BJ (cell line): ENCODE measurements at regions not wholly inside any gene's neighbourhood (a gene's known extent, or its start where the extent isn't known, plus 50 kb on each side); places are given as distances from the start of the nearest gene placed in this dataset.

ENCODE experiments used
- CTCF ChIA-PET: fragments of 350-600 bp; formaldehyde crosslinking; extraction: SDS; loops from one replicate; lab custom pipeline; 2021; ENCODE audit warnings: antibody characterized with exemption, inconsistent platforms; lab: Yijun Ruan, JAX
- POLR2A ChIA-PET: fragments of 300-600 bp; sonication (Branson Sonifier 250); formaldehyde crosslinking; extraction: SDS; loops from one replicate; lab custom pipeline; 2021; ENCODE audit warnings: antibody characterized with exemption; lab: Charles Lee
- DNase-seq: peaks from one replicate; pipeline ENCODE4 v3.0.0-alpha.2; 2011; ENCODE audit warnings: low read depth
- H3K27me3 ChIP-seq: 2 replicates; pipeline ENCODE4 v1.6.0; 2011; ENCODE audit warnings: low read length; ENCODE audit not compliant: control insufficient read depth, insufficient read depth
- H3K36me3 ChIP-seq: 2 replicates; pipeline ENCODE4 v1.5.1; 2011; ENCODE audit warnings: low read length; ENCODE audit not compliant: control insufficient read depth, insufficient read depth
- H3K4me3 ChIP-seq: 2 replicates; pipeline ENCODE4 v1.5.1; 2011; ENCODE audit warnings: low read depth, mild to moderate bottlenecking, control low read depth, low read length
- TF ChIP-seq, protein P1 (sequence below): IDR thresholded peaks from 2 replicates; pipeline ENCODE4 v1.5.1; 2011; ENCODE audit warnings: low read depth, mild to moderate bottlenecking, control low read depth, inconsistent platforms, low read length, moderate library complexity; ENCODE audit not compliant: insufficient read depth

DNA sequence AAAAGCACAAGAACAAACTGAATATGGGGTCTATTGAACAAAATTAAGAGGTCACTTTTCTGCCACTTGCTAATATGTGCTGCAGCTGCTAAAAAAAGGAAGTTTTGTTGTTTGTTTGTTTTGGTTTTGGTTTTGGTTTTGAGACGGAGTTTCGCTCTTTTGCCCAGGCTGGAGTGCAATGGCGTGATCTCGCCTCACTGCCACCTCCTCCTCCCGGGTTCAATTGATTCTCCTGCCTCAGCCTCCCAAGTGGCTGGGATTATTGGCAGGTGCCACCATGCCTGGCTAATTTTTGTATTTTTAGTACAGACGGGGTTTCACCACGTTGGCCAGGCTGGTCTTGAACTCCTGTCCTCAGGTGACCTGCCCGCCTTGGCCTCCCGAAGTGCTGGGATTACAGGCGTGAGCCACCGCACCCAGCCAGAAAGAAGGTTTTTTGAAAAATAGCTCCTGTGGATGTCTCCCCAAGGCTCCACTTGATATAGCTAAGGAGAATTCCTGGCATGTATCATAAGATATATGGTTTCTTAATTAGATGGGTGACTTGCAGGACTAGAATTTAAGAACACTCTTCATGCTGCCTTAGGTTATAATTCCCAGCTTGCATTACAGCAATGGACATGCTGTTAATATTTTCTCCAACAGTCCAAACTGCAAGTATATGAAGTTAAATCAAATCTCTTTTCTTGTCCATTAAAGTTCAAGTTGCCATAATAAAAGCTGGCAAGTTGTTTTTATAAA is 237.6 kb upstream of the AMIGO2 start:
- no peaks in the 10 kb centered on the region for H3K36me3 ChIP-seq
- no peak for DNase-seq
- H3K27me3 ChIP-seq = no peaks in the 10 kb centered on the region
- ChIA-PET CTCF (interaction anchor here (1.0 to 2.2 kb wide), 2 partner anchors 10 to 14 kb away, joined by 3 to 4 read pairs; no protein-coding TSS in a partner anchor), POLR2A (interaction anchor here (0.5 kb wide), 1 partner anchor 1897 kb away, joined by 3 read pairs; no protein-coding TSS in a partner anchor)
- TF ChIP-seq, protein P1, sequence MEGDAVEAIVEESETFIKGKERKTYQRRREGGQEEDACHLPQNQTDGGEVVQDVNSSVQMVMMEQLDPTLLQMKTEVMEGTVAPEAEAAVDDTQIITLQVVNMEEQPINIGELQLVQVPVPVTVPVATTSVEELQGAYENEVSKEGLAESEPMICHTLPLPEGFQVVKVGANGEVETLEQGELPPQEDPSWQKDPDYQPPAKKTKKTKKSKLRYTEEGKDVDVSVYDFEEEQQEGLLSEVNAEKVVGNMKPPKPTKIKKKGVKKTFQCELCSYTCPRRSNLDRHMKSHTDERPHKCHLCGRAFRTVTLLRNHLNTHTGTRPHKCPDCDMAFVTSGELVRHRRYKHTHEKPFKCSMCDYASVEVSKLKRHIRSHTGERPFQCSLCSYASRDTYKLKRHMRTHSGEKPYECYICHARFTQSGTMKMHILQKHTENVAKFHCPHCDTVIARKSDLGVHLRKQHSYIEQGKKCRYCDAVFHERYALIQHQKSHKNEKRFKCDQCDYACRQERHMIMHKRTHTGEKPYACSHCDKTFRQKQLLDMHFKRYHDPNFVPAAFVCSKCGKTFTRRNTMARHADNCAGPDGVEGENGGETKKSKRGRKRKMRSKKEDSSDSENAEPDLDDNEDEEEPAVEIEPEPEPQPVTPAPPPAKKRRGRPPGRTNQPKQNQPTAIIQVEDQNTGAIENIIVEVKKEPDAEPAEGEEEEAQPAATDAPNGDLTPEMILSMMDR = no peak
- H3K4me3 ChIP-seq = no peak overlapping the region

DNA sequence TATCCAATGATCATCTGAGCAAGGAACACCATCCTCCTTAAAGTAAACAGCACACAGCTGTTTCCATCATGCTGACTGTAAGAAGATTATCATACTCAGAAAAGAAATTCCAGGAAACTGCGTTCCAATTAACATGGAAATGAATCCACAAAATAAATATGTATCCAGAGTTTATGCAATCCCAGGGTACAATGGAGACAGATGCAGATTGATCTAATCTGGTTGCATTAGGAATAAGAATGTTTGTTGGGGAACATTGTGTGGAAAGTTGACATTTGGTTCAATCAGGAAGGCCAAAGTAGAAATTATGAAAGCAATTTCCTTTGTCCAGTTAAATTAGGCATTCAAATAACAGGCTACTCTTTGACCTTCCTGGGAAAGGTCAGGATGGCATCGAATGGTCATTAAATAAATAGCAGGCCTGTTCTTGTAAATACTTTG is 236.9 kb upstream of the AMIGO2 start:
- no peak for DNase-seq
- CTCF ChIA-PET = interaction anchor here (2.2 kb wide), 1 partner anchor 9 kb away, joined by 4 read pairs; no protein-coding TSS in a partner anchor
- TF ChIP-seq, protein P1 = no peak

DNA sequence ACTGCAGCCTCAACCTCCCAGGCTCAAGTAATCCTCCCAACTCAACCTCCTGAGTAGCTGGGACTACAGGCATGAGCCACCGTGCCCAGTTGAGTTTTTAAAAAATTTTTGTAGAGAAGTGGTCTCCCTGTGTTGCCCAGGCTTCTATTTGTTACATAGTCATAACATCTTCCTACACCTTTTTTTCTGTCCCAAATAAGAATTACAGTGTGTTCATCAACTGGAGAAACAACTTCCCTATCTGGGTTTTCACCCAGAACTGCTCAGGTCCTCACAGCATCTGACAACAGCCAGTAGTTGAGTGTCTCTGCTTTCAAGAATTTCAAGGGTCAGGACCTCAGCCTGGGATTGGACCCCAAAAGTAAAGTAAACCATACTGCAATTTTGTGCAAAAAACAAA is 235.2 kb upstream of the AMIGO2 start:
- Histone ChIP-seq H3K4me3 (no peak overlapping the region), H3K36me3 (no peaks in the 10 kb centered on the region), H3K27me3 (no peaks in the 10 kb centered on the region)
- DNase-seq = no peak
- TF ChIP-seq, protein P1 = no peak
- ChIA-PET CTCF (interaction anchor here (0.6 kb wide), 1 partner anchor 118 kb away, joined by 3 read pairs; no protein-coding TSS in a partner anchor), POLR2A (no interaction called here)

More for the DNA sequence above, 236.9 kb upstream of the AMIGO2 start:
- Histone ChIP-seq H3K36me3 (no peaks in the 10 kb centered on the region), H3K27me3 (no peaks in the 10 kb centered on the region), H3K4me3 (no peak overlapping the region)
- POLR2A ChIA-PET = no interaction called here

DNA sequence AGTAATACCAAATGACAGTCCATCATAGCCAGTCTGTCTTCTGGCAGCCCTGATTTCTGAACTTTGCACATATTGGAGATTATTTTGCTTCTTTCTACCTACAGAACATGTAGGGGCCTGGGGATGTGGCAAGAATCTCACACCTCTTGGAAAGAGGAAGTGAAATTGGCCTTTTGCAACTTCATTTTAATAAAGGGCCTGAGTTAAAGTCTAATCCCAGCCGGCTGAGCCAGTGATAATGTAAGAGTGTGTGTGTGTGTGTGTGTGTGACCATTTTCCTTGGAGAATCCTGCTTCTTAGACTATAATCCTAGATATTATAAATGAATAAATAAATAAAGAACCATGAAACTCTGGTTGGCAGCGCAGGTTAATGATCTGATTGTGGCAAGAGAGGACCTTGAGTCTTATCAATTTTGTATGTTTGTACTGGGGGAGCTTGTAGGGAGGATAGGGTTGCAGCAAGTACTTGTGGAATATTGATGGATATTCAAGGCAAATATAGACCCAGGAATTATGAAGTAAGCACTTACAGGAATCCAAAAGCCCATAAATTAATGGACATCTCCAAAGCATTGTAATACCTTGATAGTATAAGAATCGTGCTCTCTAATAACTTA is 233.2 kb upstream of the AMIGO2 start:
- no peak overlapping the region for H3K4me3 ChIP-seq
- ChIA-PET POLR2A (no interaction called here), CTCF (interaction anchor here (1.2 kb wide), 1 partner anchor 280 kb away, joined by 3 read pairs; no protein-coding TSS in a partner anchor)
- no peaks in the 10 kb centered on the region for H3K27me3 ChIP-seq
- no peak for DNase-seq
- no peaks in the 10 kb centered on the region for H3K36me3 ChIP-seq
- TF ChIP-seq, protein P1 = no peak

DNA sequence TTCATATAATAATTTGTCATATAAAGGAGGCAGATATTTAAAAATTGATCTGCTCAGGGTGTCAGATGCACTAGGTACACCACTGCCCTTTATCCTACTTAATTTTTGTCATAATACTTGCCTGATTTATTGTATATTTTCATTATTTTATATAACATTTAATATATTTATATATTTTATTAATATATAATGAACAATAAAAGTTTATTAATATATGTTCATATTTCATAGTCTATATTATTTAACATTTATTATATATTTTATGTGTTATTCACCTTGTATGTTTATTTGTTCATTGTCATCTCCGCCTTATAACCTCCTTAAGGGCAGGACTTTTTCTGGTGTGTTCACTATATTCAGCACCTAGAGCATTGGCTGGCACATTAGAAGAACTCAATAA is 232.4 kb upstream of the AMIGO2 start:
- POLR2A ChIA-PET = no interaction called here
- no peaks in the 10 kb centered on the region for H3K36me3 ChIP-seq
- H3K27me3 ChIP-seq = no peaks in the 10 kb centered on the region
- H3K4me3 ChIP-seq = no peak overlapping the region
- no peak for DNase-seq
- TF ChIP-seq, protein P1 = no peak
- CTCF ChIA-PET = no interaction called here
